BLaER1 treated with 17β-estradiol and CSF1 and Interleukin-3, amounts not matched to agents 10 nM and 100 nM (cell line): ENCODE measurements at regions not wholly inside any gene's neighbourhood (a gene's known extent, or its start where the extent isn't known, plus 50 kb on each side); places are given as distances from the start of the nearest gene placed in this dataset.

ENCODE experiments used
- H3K27ac ChIP-seq, 11 experiments: shearing (Covaris generic); formaldehyde crosslinking; 2 replicates each; pipeline ENCODE4 v1.8.1; 2022
- H3K27me3 ChIP-seq, 11 experiments: shearing (Covaris generic); formaldehyde crosslinking; 2 replicates each; pipeline ENCODE4 v1.8.1; 2022
- H3K36me3 ChIP-seq, 11 experiments: shearing (Covaris generic); formaldehyde crosslinking; 2 replicates each; pipeline ENCODE4 v1.8.1; 2022
- H3K4me1 ChIP-seq, 10 experiments: shearing (Covaris generic); formaldehyde crosslinking; 2 replicates each; pipeline ENCODE4 v1.8.1; 2022
- H3K4me2 ChIP-seq, 11 experiments: shearing (Covaris generic); formaldehyde crosslinking; 2 replicates each; pipeline ENCODE4 v1.8.1; 2022
- H3K4me3 ChIP-seq, 10 experiments: shearing (Covaris generic); formaldehyde crosslinking; 2 replicates each; pipeline ENCODE4 v1.8.1; 2022
- H3K9ac ChIP-seq, 11 experiments: shearing (Covaris generic); formaldehyde crosslinking; 2 replicates each; pipeline ENCODE4 v1.8.1; 2022
- H3K9me3 ChIP-seq, 11 experiments: shearing (Covaris generic); formaldehyde crosslinking; replicated peaks in 1 of 11; 2 replicates each; pipeline ENCODE4 v1.8.1; 2022
- H4K20me1 ChIP-seq, 11 experiments: shearing (Covaris generic); formaldehyde crosslinking; 2 replicates each; pipeline ENCODE4 v1.8.1; 2022
- Cebpa-rat ChIP-seq, 11 experiments: shearing (Covaris generic); IDR thresholded peaks; 2 replicates each; pipeline ENCODE4 v1.8.1; 2022

GRCh38 chr5:175124251-175124813 lies 319.6 kb downstream of the DRD1 start:
- H3K4me1 ChIP-seq = peaks cover 0 to 8% (median 6%) of the 10 kb centered on the region in 10 experiments; a peak in 15 of 20 replicates
- H3K9me3 ChIP-seq = peaks cover 0 to 9% (median 5%) of the 10 kb centered on the region in 11 experiments; a peak in 6 of 22 replicates
- H3K4me2 ChIP-seq = no peak overlapping the region
- H3K9ac ChIP-seq = no peak overlapping the region
- H4K20me1 ChIP-seq = no peaks in the 10 kb centered on the region
- H3K36me3 ChIP-seq = no peaks in the 10 kb centered on the region
- H3K27me3 ChIP-seq = no peaks in the 10 kb centered on the region
- H3K4me3 ChIP-seq = no peak overlapping the region
- H3K27ac ChIP-seq = no peak overlapping the region
- no peak for TF ChIP-seq Cebpa-rat (IDR thresholded peaks at IDR 0.05)

GRCh38 chr5:175123542-175123941 lies 320.4 kb downstream of the DRD1 start:
- H3K9ac ChIP-seq = no peak overlapping the region
- no peaks in the 10 kb centered on the region for H3K36me3 ChIP-seq
- no peak for TF ChIP-seq Cebpa-rat (IDR thresholded peaks at IDR 0.05)
- H3K4me3 ChIP-seq = no peak overlapping the region
- H4K20me1 ChIP-seq = no peaks in the 10 kb centered on the region
- peaks cover 0 to under 1% (median 0%) of the 10 kb centered on the region in 10 experiments; a peak in 1 of 20 replicates for H3K4me1 ChIP-seq
- no peak overlapping the region for H3K4me2 ChIP-seq
- H3K9me3 ChIP-seq = peaks cover 0 to 9% (median 5%) of the 10 kb centered on the region in 11 experiments; a peak in 6 of 22 replicates
- no peaks in the 10 kb centered on the region for H3K27me3 ChIP-seq
- no peak overlapping the region for H3K27ac ChIP-seq

- Histone ChIP-seq H3K27ac (no peak overlapping the region), H3K9ac (no peak overlapping the region), H3K27me3 (no peaks in the 10 kb centered on the region), H3K36me3 (no peaks in the 10 kb centered on the region), H3K4me1 (no peaks in the 10 kb centered on the region), H3K9me3 (peaks cover 0 to 9% (median 5%) of the 10 kb centered on the region in 11 experiments; a peak in 6 of 22 replicates), H4K20me1 (no peaks in the 10 kb centered on the region), H3K4me2 (no peak overlapping the region), H3K4me3 (no peak overlapping the region)
- TF ChIP-seq Cebpa-rat (IDR thresholded peaks at IDR 0.05) = no peak
These were observed 322.5 kb downstream of the DRD1 start for GRCh38 chr5:175121457-175121856.

- no peaks in the 10 kb centered on the region for H4K20me1 ChIP-seq
- H3K9me3 ChIP-seq = peaks cover 0 to 9% (median 5%) of the 10 kb centered on the region in 11 experiments; a peak in 6 of 22 replicates
- no peak overlapping the region for H3K4me3 ChIP-seq
- no peaks in the 10 kb centered on the region for H3K4me1 ChIP-seq
- no peak overlapping the region for H3K9ac ChIP-seq
- no peaks in the 10 kb centered on the region for H3K36me3 ChIP-seq
- TF ChIP-seq Cebpa-rat (IDR thresholded peaks at IDR 0.05) = no peak
- H3K4me2 ChIP-seq = no peak overlapping the region
- H3K27me3 ChIP-seq = no peaks in the 10 kb centered on the region
- H3K27ac ChIP-seq = no peak overlapping the region
These were observed 323.6 kb downstream of the DRD1 start for GRCh38 chr5:175120412-175120811.

- Histone ChIP-seq H4K20me1 (no peaks in the 10 kb centered on the region), H3K9me3 (peaks cover 0 to 9% (median 5%) of the 10 kb centered on the region in 11 experiments; a peak in 6 of 22 replicates), H3K27me3 (no peaks in the 10 kb centered on the region), H3K4me3 (no peak overlapping the region), H3K9ac (no peak overlapping the region), H3K4me2 (no peak overlapping the region), H3K27ac (no peak overlapping the region), H3K4me1 (no peaks in the 10 kb centered on the region), H3K36me3 (no peaks in the 10 kb centered on the region)
- TF ChIP-seq Cebpa-rat (IDR thresholded peaks at IDR 0.05) = no peak
These were observed 325.2 kb downstream of the DRD1 start for GRCh38 chr5:175118700-175119309.

GRCh38 chr5:175116466-175117048 lies 327.4 kb downstream of the DRD1 start:
- Histone ChIP-seq H3K9me3 (peaks cover 0 to 9% (median 5%) of the 10 kb centered on the region in 11 experiments; a peak in 6 of 22 replicates), H3K27me3 (no peaks in the 10 kb centered on the region), H3K27ac (no peak overlapping the region), H3K4me1 (no peaks in the 10 kb centered on the region), H3K4me3 (no peak overlapping the region), H4K20me1 (no peaks in the 10 kb centered on the region), H3K4me2 (no peak overlapping the region), H3K36me3 (no peaks in the 10 kb centered on the region), H3K9ac (no peak overlapping the region)
- TF ChIP-seq Cebpa-rat (IDR thresholded peaks at IDR 0.05) = no peak

GRCh38 chr5:175115831-175116230 lies 328.2 kb downstream of the DRD1 start:
- Histone ChIP-seq H3K27ac (no peak overlapping the region), H3K9ac (no peak overlapping the region), H4K20me1 (no peaks in the 10 kb centered on the region), H3K4me2 (no peak overlapping the region), H3K36me3 (no peaks in the 10 kb centered on the region), H3K4me3 (no peak overlapping the region), H3K4me1 (no peaks in the 10 kb centered on the region), H3K9me3 (peaks cover 0 to 7% (median 5%) of the 10 kb centered on the region in 11 experiments; a peak in 7 of 22 replicates), H3K27me3 (no peaks in the 10 kb centered on the region)
- no peak for TF ChIP-seq Cebpa-rat (IDR thresholded peaks at IDR 0.05)

DNA sequence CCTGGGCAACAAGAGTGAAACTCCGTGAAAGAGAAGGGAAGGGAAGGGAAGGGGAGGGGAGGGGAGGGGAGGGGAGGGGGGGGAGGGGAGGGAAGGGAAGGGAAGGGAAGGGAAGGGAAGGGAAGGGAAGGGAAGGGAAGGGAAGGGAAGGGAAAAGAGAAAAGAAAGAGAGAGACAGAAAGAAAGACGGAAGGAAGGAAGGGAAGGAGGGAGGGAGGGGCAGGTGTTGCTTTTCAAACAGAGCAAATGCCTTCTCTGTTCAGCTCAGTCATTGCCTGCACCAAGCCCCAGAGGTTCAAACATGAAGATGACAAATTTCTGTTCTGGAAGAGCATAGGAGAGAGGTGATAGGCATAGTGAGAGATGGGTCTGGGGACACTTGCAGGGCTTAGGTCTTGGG lies 330.0 kb downstream of the DRD1 start:
- no peak for TF ChIP-seq Cebpa-rat (IDR thresholded peaks at IDR 0.05)
- H3K9me3 ChIP-seq = peaks cover 9 to 20% (median 12%) of the 10 kb centered on the region in 11 experiments

GRCh38 chr5:175109058-175109755 lies 334.8 kb downstream of the DRD1 start:
- TF ChIP-seq Cebpa-rat (IDR thresholded peaks at IDR 0.05) = no peak
- H3K27me3 ChIP-seq = no peaks in the 10 kb centered on the region

More for the DNA sequence above, 330.0 kb downstream of the DRD1 start:
- Histone ChIP-seq H3K36me3 (no peaks in the 10 kb centered on the region), H3K4me2 (no peak overlapping the region), H4K20me1 (no peaks in the 10 kb centered on the region), H3K27me3 (no peaks in the 10 kb centered on the region), H3K27ac (no peak overlapping the region), H3K4me3 (no peak overlapping the region), H3K9ac (no peak overlapping the region), H3K4me1 (no peaks in the 10 kb centered on the region)

More at GRCh38 chr5:175109058-175109755, 334.8 kb downstream of the DRD1 start:
- no peaks in the 10 kb centered on the region for H3K36me3 ChIP-seq
- H3K4me2 ChIP-seq = no peak overlapping the region
- no peaks in the 10 kb centered on the region for H4K20me1 ChIP-seq
- no peak overlapping the region for H3K9ac ChIP-seq
- peaks cover 11 to 31% (median 14%) of the 10 kb centered on the region in 11 experiments for H3K9me3 ChIP-seq
- H3K4me1 ChIP-seq = peaks cover 0 to 10% (median 6%) of the 10 kb centered on the region in 10 experiments; a peak in 8 of 20 replicates
- no peak overlapping the region for H3K4me3 ChIP-seq
- no peak overlapping the region for H3K27ac ChIP-seq
